ENCODE measurements at regions not wholly inside any gene's neighbourhood (a gene's known extent, or its start where the extent isn't known, plus 50 kb on each side); places are given as distances from the start of the nearest gene placed in this dataset.

DNA sequence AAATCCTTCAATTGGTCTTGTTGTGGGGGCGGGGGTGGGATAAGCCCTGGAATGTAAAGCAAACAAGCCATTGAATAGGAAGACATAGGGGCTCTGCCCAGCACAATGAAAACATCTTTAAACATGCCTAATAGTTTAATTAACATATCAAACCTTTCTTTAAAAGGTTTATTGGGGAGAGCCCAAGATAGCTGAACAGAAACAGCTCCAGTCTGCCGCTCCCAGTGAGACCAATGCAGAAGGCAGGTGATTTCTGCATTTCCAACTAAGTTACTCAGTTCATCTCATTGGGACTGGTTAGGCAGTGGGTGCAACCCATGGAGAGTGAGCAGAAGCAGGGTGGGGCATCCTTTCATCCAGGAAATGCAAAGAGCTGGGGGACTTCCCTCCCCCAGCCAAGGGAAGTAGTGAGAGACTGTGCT lies 327.2 kb upstream of the CNKSR2 start:
- TF ChIP-seq, protein P1, sequence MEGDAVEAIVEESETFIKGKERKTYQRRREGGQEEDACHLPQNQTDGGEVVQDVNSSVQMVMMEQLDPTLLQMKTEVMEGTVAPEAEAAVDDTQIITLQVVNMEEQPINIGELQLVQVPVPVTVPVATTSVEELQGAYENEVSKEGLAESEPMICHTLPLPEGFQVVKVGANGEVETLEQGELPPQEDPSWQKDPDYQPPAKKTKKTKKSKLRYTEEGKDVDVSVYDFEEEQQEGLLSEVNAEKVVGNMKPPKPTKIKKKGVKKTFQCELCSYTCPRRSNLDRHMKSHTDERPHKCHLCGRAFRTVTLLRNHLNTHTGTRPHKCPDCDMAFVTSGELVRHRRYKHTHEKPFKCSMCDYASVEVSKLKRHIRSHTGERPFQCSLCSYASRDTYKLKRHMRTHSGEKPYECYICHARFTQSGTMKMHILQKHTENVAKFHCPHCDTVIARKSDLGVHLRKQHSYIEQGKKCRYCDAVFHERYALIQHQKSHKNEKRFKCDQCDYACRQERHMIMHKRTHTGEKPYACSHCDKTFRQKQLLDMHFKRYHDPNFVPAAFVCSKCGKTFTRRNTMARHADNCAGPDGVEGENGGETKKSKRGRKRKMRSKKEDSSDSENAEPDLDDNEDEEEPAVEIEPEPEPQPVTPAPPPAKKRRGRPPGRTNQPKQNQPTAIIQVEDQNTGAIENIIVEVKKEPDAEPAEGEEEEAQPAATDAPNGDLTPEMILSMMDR (IDR thresholded peaks at IDR 0.05): no peak
- no peak for TF ChIP-seq ZNF317 (CRISPR knock-in tag; IDR thresholded peaks at IDR 0.05; ENCODE audit: borderline replicate concordance, low read depth)

All from WTC11 (cell line).